ENCODE measurements at regions not wholly inside any gene's neighbourhood (a gene's known extent, or its start where the extent isn't known, plus 50 kb on each side); places are given as distances from the start of the nearest gene placed in this dataset.

- WGBS, 3 donors, result 85 to 94% (median 91%) methylated on average over 8 of the region's 8 CpGs
- ATAC-seq, result no peak
- DNase-seq, result no peak
Measured at GRCh38 chr10:131703541-131703940, 197.3 kb upstream of the PPP2R2D start.

GRCh38 chr10:131703941-131704340 lies 196.9 kb upstream of the PPP2R2D start:
- Histone ChIP-seq H3K27me3 (ENCODE audit: insufficient read depth in 3 of 3, low read length in 2 of 3) (peaks cover 0 to 11% (median 6%) of the 10 kb centered on the region in 3 donors), H3K9me3 (peaks cover 9% of the 10 kb centered on the region), H3K36me3 (ENCODE audit: insufficient read depth in 1 of 2, low read depth in 1 of 2) (no peaks in the 10 kb centered on the region), H3K4me1 (no peaks in the 10 kb centered on the region), H3K27ac (no peak overlapping the region), H3K4me3 (no peak overlapping the region)
- 91 to 94% (median 93%) methylated on average over 8 of the region's 8 CpGs for WGBS, 3 donors
- no peak for TF ChIP-seq CTCF (IDR thresholded peaks at IDR 0.05)
- DNase-seq (no peak), ATAC-seq (no peak)
- intact Hi-C loops (cut with DNase I), result no loop called here

More at GRCh38 chr10:131703541-131703940, 197.3 kb upstream of the PPP2R2D start:
- Histone ChIP-seq H3K4me1 (no peaks in the 10 kb centered on the region), H3K9me3 (peaks cover 9% of the 10 kb centered on the region), H3K27ac (no peak overlapping the region), H3K27me3 (ENCODE audit: insufficient read depth in 3 of 3, low read length in 2 of 3) (peaks cover 0 to 11% (median 6%) of the 10 kb centered on the region in 3 donors), H3K36me3 (ENCODE audit: insufficient read depth in 1 of 2, low read depth in 1 of 2) (no peaks in the 10 kb centered on the region), H3K4me3 (no peak overlapping the region)
- intact Hi-C loops (cut with DNase I), result no loop called here
- TF ChIP-seq CTCF (IDR thresholded peaks at IDR 0.05), result no peak

GRCh38 chr10:131706476-131706875 lies 194.3 kb upstream of the PPP2R2D start:
- ATAC-seq, result no peak
- peaks cover 0 to 11% (median 8%) of the 10 kb centered on the region in 3 donors for H3K27me3 ChIP-seq (ENCODE audit: insufficient read depth in 3 of 3, low read length in 2 of 3)
- no peak overlapping the region for H3K27ac ChIP-seq
- intact Hi-C loops (cut with DNase I), result no loop called here
- no peak overlapping the region for H3K4me3 ChIP-seq
- 77 to 90% (median 80%) methylated on average over 7 of the region's 7 CpGs for WGBS, 3 donors
- H3K36me3 ChIP-seq (ENCODE audit: insufficient read depth in 1 of 2, low read depth in 1 of 2), result no peaks in the 10 kb centered on the region
- no peak for DNase-seq
- H3K4me1 ChIP-seq, result no peaks in the 10 kb centered on the region
- TF ChIP-seq CTCF (IDR thresholded peaks at IDR 0.05), result no peak
- peaks cover 9% of the 10 kb centered on the region for H3K9me3 ChIP-seq

- H3K27me3 ChIP-seq (ENCODE audit: insufficient read depth in 3 of 3, low read length in 2 of 3), result peaks cover 0 to 10% (median 8%) of the 10 kb centered on the region in 3 donors
- 88 to 89% (median 89%) methylated on average over 4 of the region's 4 CpGs for WGBS, 3 donors
- intact Hi-C loops (cut with DNase I), result no loop called here
- peaks cover 9% of the 10 kb centered on the region for H3K9me3 ChIP-seq
- no peak for ATAC-seq
- no peak for TF ChIP-seq CTCF (IDR thresholded peaks at IDR 0.05)
- no peaks in the 10 kb centered on the region for H3K4me1 ChIP-seq
- no peak for DNase-seq
- H3K36me3 ChIP-seq (ENCODE audit: insufficient read depth in 1 of 2, low read depth in 1 of 2), result no peaks in the 10 kb centered on the region
- no peak overlapping the region for H3K27ac ChIP-seq
- no peak overlapping the region for H3K4me3 ChIP-seq
Measured at GRCh38 chr10:131706952-131707351, 193.9 kb upstream of the PPP2R2D start.

- Histone ChIP-seq H3K4me1 (no peaks in the 10 kb centered on the region), H3K9me3 (peaks cover 9% of the 10 kb centered on the region), H3K27ac (no peak overlapping the region), H3K36me3 (ENCODE audit: insufficient read depth in 1 of 2, low read depth in 1 of 2) (no peaks in the 10 kb centered on the region), H3K4me3 (no peak overlapping the region), H3K27me3 (ENCODE audit: insufficient read depth in 3 of 3, low read length in 2 of 3) (peaks cover 0 to 8% (median 0%) of the 10 kb centered on the region in 3 donors)
- 21 to 29% (median 25%) methylated on average over 15 to 17 of the region's 17 CpGs for WGBS, 3 donors
- ATAC-seq, result no peak
- no peak for TF ChIP-seq CTCF (IDR thresholded peaks at IDR 0.05)
- intact Hi-C loops (cut with DNase I), result no loop called here
- no peak for DNase-seq
Measured at GRCh38 chr10:131708225-131708880, 192.5 kb upstream of the PPP2R2D start.
